ENCODE measurements at regions not wholly inside any gene's neighbourhood (a gene's known extent, or its start where the extent isn't known, plus 50 kb on each side); places are given as distances from the start of the nearest gene placed in this dataset.

DNA sequence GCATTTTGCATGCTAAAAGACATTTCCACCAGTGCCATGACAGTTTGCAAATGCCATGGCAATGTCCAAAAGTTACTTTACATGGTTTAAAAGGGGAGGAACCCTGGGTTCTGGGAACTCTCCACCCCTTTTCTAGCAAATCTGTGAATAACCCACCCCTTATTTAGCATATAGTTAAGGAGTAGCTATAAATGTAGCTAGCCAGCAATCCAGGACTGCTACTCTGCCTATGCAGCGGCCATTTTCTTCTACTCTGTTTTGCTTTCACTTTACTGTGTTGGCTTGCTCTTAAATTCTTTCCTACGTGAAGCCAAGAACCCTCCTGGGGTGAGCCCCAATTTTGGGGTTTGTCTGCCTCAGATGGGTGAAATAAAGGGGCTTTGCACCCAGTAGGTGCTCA is 141.0 kb downstream of the PTPN11 start:
- H3K27me3 ChIP-seq (ENCODE audit: low read length): peaks cover 39% of the 10 kb centered on the region
- no peak for DNase-seq
- no peaks in the 10 kb centered on the region for H3K79me2 ChIP-seq (ENCODE audit: low read length)
- no peaks in the 10 kb centered on the region for H4K20me1 ChIP-seq (ENCODE audit: low read length)
- BruUV-seq (replicated peaks): no TSS peak
- no peaks in the 10 kb centered on the region for H3K9me2 ChIP-seq (replicated peaks; ENCODE audit: low read length)
- H3F3A ChIP-seq (ENCODE audit: low read length, unreplicated experiment): no peaks in the 10 kb centered on the region
- no peak for ATAC-seq
- no peak overlapping the region for H3K4me3 ChIP-seq (ENCODE audit: low read length)
- no peak overlapping the region for H3K27ac ChIP-seq (ENCODE audit: low read length)
- H3K36me3 ChIP-seq (ENCODE audit: low read depth, low read length): no peaks in the 10 kb centered on the region
- POLR2A ChIA-PET (ENCODE audit: unreplicated experiment): no interaction called here
- intact Hi-C loops (cut with micrococcal nuclease): no loop called here
- H3K4me1 ChIP-seq (ENCODE audit: insufficient read depth, low read length): no peaks in the 10 kb centered on the region
- H3K9me3 ChIP-seq (ENCODE audit: low read length): no peaks in the 10 kb centered on the region
- H2AFZ ChIP-seq (ENCODE audit: low read length): peak overlapping the region; percentile 21; the same call in 1 of the 2 replicates
- CTCF ChIA-PET: no interaction called here
- H3K9ac ChIP-seq (ENCODE audit: low read length): no peak overlapping the region
- TF ChIP-seq, protein P1, sequence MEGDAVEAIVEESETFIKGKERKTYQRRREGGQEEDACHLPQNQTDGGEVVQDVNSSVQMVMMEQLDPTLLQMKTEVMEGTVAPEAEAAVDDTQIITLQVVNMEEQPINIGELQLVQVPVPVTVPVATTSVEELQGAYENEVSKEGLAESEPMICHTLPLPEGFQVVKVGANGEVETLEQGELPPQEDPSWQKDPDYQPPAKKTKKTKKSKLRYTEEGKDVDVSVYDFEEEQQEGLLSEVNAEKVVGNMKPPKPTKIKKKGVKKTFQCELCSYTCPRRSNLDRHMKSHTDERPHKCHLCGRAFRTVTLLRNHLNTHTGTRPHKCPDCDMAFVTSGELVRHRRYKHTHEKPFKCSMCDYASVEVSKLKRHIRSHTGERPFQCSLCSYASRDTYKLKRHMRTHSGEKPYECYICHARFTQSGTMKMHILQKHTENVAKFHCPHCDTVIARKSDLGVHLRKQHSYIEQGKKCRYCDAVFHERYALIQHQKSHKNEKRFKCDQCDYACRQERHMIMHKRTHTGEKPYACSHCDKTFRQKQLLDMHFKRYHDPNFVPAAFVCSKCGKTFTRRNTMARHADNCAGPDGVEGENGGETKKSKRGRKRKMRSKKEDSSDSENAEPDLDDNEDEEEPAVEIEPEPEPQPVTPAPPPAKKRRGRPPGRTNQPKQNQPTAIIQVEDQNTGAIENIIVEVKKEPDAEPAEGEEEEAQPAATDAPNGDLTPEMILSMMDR (conservative IDR thresholded peaks at IDR 0.05; ENCODE audit: low read depth, low read length): no peak
- no peak for TF ChIP-seq EZH2 (IDR thresholded peaks at IDR 0.05; ENCODE audit: low read length, unreplicated experiment)
- TF ChIP-seq EZH2phosphoT487 (IDR thresholded peaks at IDR 0.05; ENCODE audit: borderline replicate concordance, low read length): no peak
- 0 out of 2 replicates have a peak overlapping the region, but pooled peaks have one; percentile 4 for H3K4me2 ChIP-seq (ENCODE audit: low read length)

DNA sequence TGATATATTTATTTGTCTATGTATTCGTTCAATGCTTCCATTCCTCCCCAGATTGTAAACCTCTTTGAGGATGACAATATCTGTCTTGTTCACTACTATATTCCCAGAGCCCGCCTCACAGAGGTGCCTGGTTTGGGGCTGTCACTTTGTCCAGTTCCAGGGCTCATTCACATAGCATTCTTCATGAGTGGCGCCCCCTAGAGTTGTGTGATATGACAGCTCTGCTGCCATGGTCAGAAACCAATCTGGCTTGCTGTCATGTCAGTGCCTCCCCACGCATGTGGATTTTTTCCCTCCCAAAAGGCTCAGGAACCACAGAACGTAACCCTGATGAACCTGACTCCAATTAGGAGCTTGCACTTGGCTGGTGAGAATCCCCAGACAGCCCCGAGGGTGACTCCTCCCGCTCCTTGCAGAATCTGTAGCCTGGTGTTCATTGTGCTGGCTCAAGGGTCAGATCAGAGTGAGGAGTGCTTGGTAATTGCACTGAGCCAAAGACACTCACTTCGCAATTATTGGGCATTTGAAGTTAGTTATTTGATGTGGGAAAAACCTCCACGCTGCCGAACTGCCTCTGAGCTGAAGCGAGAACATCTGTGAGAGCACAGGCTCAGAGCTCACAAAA is 145.5 kb downstream of the PTPN11 start:
- Histone ChIP-seq H3K4me3 (ENCODE audit: low read length) (no peak overlapping the region), H3K9ac (ENCODE audit: low read length) (no peak overlapping the region), H3K9me3 (ENCODE audit: low read length) (no peaks in the 10 kb centered on the region), H4K20me1 (ENCODE audit: low read length) (no peaks in the 10 kb centered on the region), H3K27me3 (ENCODE audit: low read length) (peaks cover 67% of the 10 kb centered on the region), H3K4me1 (ENCODE audit: insufficient read depth, low read length) (no peaks in the 10 kb centered on the region), H3K36me3 (ENCODE audit: low read depth, low read length) (no peaks in the 10 kb centered on the region), H2AFZ (ENCODE audit: low read length) (no peak overlapping the region), H3K79me2 (ENCODE audit: low read length) (no peaks in the 10 kb centered on the region), H3K27ac (ENCODE audit: low read length) (no peak overlapping the region), H3K4me2 (ENCODE audit: low read length) (no peak overlapping the region), H3K9me2 (replicated peaks; ENCODE audit: low read length) (no peaks in the 10 kb centered on the region), H3F3A (ENCODE audit: low read length, unreplicated experiment) (no peaks in the 10 kb centered on the region)
- intact Hi-C loops (cut with micrococcal nuclease): no loop called here
- ChIA-PET CTCF (no interaction called here), POLR2A (ENCODE audit: unreplicated experiment) (no interaction called here)
- DNase-seq (no peak), ATAC-seq (no peak)
- TF ChIP-seq, protein P1 (conservative IDR thresholded peaks at IDR 0.05; ENCODE audit: low read depth, low read length): peak; percentile 45
- TF ChIP-seq EZH2 (IDR thresholded peaks at IDR 0.05; ENCODE audit: low read length, unreplicated experiment) (no peak), EZH2phosphoT487 (IDR thresholded peaks at IDR 0.05; ENCODE audit: borderline replicate concordance, low read length) (no peak)
- BruUV-seq (replicated peaks): no TSS peak

DNA sequence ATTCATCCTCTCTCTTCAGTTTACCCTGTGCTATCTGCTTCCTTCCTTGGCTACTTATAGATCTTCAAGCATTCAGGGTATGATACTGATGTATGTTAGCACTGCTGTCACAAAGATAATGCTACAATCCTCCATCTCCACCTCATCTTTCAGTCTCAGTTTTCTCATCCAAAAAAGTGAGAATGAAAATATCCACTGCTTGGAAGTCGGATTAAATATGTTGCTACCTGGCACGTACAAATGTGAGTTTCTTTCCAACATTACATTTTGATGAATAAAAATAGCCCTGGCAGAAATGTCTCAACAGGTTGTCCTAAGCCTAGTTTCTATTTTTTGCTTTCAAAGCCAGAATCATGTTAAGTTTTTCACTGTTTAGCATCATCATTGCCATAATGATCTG is 149.9 kb downstream of the PTPN11 start:
- H3K9ac ChIP-seq (ENCODE audit: low read length): no peak overlapping the region
- H3F3A ChIP-seq (ENCODE audit: low read length, unreplicated experiment): no peaks in the 10 kb centered on the region
- H3K79me2 ChIP-seq (ENCODE audit: low read length): no peaks in the 10 kb centered on the region
- no peaks in the 10 kb centered on the region for H4K20me1 ChIP-seq (ENCODE audit: low read length)
- H3K4me3 ChIP-seq (ENCODE audit: low read length): no peak overlapping the region
- H3K27ac ChIP-seq (ENCODE audit: low read length): no peak overlapping the region
- peaks cover 74% of the 10 kb centered on the region for H3K27me3 ChIP-seq (ENCODE audit: low read length)
- no peak overlapping the region for H2AFZ ChIP-seq (ENCODE audit: low read length)
- H3K9me3 ChIP-seq (ENCODE audit: low read length): no peaks in the 10 kb centered on the region
- DNase-seq: no peak
- no peaks in the 10 kb centered on the region for H3K4me1 ChIP-seq (ENCODE audit: insufficient read depth, low read length)
- no peaks in the 10 kb centered on the region for H3K36me3 ChIP-seq (ENCODE audit: low read depth, low read length)
- no peak overlapping the region for H3K4me2 ChIP-seq (ENCODE audit: low read length)
- intact Hi-C loops (cut with micrococcal nuclease): no loop called here
- CTCF ChIA-PET: no interaction called here
- no peak for ATAC-seq
- TF ChIP-seq, protein P1 (conservative IDR thresholded peaks at IDR 0.05; ENCODE audit: low read depth, low read length): no peak
- TF ChIP-seq EZH2 (IDR thresholded peaks at IDR 0.05; ENCODE audit: low read length, unreplicated experiment) (no peak), EZH2phosphoT487 (IDR thresholded peaks at IDR 0.05; ENCODE audit: borderline replicate concordance, low read length) (no peak)
- no peaks in the 10 kb centered on the region for H3K9me2 ChIP-seq (replicated peaks; ENCODE audit: low read length)
- BruUV-seq (replicated peaks): no TSS peak
- POLR2A ChIA-PET (ENCODE audit: unreplicated experiment): no interaction called here

All from PC-3 (cell line).